ENCODE measurements at regions not wholly inside any gene's neighbourhood (a gene's known extent, or its start where the extent isn't known, plus 50 kb on each side); places are given as distances from the start of the nearest gene placed in this dataset.

DNA sequence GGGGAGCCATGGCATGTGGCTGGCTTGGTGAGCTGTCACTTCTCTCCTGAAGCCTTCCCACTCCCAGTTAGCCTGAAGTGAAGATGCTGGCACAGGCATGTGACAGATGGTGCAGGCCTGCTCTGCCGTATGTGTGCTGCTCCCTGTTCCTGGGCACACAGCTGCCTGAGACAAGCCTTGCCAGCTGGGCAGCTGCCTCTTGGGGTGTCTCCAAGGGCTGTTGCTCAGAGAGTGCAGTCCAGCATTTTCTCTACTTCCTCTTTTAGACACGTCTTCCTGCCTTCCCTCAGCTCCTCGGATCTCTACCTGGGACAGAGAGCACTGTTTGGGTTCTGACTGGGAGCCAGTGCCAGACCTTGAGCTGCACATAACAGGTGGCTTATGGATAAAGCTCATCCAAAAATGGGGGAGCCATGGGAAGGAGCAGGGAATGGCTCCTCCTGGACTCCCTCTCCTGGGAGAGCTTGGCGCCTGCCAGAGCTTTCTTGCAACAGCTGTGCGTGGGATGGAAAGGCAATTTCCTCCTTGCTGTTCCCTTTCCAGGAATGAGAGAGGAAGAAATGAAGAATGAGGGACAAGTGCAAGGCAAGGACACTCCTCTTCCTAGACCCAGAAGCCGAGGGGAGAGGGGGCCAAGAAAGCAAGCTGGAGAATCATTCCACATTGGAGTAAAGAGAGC, 132.9 kb downstream of the MSL3 start:
- ChIA-PET CTCF (no interaction called here), POLR2A (no interaction called here)
- Histone ChIP-seq H3K4me2 (replicated peaks; ENCODE audit: low read depth, low read length, poor library complexity, severe bottlenecking) (no peak overlapping the region), H3K27ac (ENCODE audit: low read length in 2 of 2) (no peak overlapping the region), H3K27me3 (replicated peaks in 1 of 4; ENCODE audit: control extremely low read depth in 1 of 4, control insufficient read depth in 3 of 4, insufficient read depth in 4 of 4, low read length in 3 of 4) (no peaks in the 10 kb centered on the region), H4K20me1 (ENCODE audit: control insufficient read depth, insufficient read depth, low read length, poor library complexity, severe bottlenecking) (no peaks in the 10 kb centered on the region), H3K9me3 (ENCODE audit: control extremely low read depth in 1 of 3, control insufficient read depth in 2 of 3, insufficient read depth in 1 of 3, low read length in 2 of 3) (no peaks in the 10 kb centered on the region), H2AFZ (ENCODE audit: insufficient read depth, low read depth, low read length, poor library complexity, severe bottlenecking) (no peak overlapping the region), H3K9ac (ENCODE audit: low read length) (no peak overlapping the region), H3K79me2 (ENCODE audit: control insufficient read depth, insufficient read depth, low read length) (no peaks in the 10 kb centered on the region), H3K4me1 (ENCODE audit: control insufficient read depth in 2 of 2, insufficient read depth in 2 of 2, low read length in 2 of 2) (no peaks in the 10 kb centered on the region), H3K4me3 (ENCODE audit: control extremely low read depth in 1 of 5, extremely low read depth in 1 of 5, insufficient read depth in 1 of 5, low read depth in 2 of 5, low read length in 4 of 5) (no peak overlapping the region), H3K36me3 (replicated peaks in 1 of 2; ENCODE audit: control extremely low read depth in 1 of 2, control insufficient read depth in 1 of 2, extremely low read depth in 1 of 2, insufficient read depth in 2 of 2, low read length in 1 of 2) (no peaks in the 10 kb centered on the region)
- WGBS (ENCODE audit: insufficient coverage): 0% methylated on average over 2 of the region's 6 CpGs
- no peaks in the 10 kb centered on the region for H3K4me1 Mint-ChIP-seq
- H3K27me3 Mint-ChIP-seq: peaks cover 3% of the 10 kb centered on the region
- H3K27ac Mint-ChIP-seq: no peak overlapping the region
- no peak for TF ChIP-seq EZH2 (IDR thresholded peaks at IDR 0.05; ENCODE audit: borderline replicate concordance, insufficient read depth, low read depth, low read length, poor library complexity, severe bottlenecking)
- TF ChIP-seq, protein P1, sequence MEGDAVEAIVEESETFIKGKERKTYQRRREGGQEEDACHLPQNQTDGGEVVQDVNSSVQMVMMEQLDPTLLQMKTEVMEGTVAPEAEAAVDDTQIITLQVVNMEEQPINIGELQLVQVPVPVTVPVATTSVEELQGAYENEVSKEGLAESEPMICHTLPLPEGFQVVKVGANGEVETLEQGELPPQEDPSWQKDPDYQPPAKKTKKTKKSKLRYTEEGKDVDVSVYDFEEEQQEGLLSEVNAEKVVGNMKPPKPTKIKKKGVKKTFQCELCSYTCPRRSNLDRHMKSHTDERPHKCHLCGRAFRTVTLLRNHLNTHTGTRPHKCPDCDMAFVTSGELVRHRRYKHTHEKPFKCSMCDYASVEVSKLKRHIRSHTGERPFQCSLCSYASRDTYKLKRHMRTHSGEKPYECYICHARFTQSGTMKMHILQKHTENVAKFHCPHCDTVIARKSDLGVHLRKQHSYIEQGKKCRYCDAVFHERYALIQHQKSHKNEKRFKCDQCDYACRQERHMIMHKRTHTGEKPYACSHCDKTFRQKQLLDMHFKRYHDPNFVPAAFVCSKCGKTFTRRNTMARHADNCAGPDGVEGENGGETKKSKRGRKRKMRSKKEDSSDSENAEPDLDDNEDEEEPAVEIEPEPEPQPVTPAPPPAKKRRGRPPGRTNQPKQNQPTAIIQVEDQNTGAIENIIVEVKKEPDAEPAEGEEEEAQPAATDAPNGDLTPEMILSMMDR (IDR thresholded peaks at IDR 0.05): no peak
- no peak for ATAC-seq (ENCODE audit: low read depth)
- no peak for DNase-seq
- intact Hi-C loops (cut with micrococcal nuclease): no loop called here
- H3K4me3 Mint-ChIP-seq: no peak overlapping the region
- H3K9me3 Mint-ChIP-seq (ENCODE audit: insufficient read depth): no peaks in the 10 kb centered on the region

DNA sequence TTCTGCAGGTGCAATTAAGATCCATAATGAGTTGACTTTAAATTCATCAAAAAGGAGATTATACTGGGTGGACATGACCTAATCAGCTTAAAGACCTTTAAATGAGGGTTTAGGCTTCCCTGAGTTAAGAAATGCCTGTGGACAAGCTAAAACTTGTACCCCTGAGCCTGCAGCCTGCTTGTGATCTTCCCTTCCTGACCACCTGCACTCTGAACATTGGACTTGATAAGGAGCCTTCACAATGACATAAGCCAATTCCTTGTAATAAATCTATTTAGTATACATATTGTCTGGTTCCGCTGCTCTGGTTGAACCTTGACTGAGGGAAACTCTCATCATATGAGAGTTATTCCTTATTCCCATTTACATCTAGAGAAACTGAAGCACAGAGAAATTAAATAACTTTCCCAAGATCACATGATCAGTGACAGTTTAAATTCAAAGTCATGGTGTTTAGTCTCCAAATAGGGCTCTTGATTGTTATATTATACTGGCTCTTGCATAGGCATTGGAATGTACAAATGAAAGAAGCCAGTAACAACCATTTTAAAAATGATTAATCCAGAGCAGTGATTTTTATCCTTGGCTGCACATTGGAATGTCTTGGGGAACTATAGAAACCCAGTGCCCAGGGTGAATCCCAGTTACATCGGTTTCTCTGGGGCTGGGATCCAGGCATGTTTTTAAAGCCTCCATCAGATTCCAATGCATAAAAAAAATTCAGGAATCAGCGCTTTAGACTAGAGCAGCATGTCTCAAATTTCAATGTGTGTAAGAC, 136.1 kb downstream of the MSL3 start:
- POLR2A ChIA-PET: no interaction called here
- H3K9me3 ChIP-seq (ENCODE audit: control extremely low read depth in 1 of 3, control insufficient read depth in 2 of 3, insufficient read depth in 1 of 3, low read length in 2 of 3): no peaks in the 10 kb centered on the region
- no peak for TF ChIP-seq EZH2 (IDR thresholded peaks at IDR 0.05; ENCODE audit: borderline replicate concordance, insufficient read depth, low read depth, low read length, poor library complexity, severe bottlenecking)
- ATAC-seq (ENCODE audit: low read depth) (no peak), DNase-seq (no peak)
- Mint-ChIP-seq H3K4me1 (no peaks in the 10 kb centered on the region), H3K4me3 (no peak overlapping the region), H3K27ac (no peak overlapping the region), H3K27me3 (peaks cover 3% of the 10 kb centered on the region), H3K9me3 (ENCODE audit: insufficient read depth) (no peaks in the 10 kb centered on the region)
- WGBS (ENCODE audit: insufficient coverage): no CpG with 5 or more reads among the region's 3 CpGs
- intact Hi-C loops (cut with micrococcal nuclease): no loop called here
- no peak overlapping the region for H3K4me3 ChIP-seq (ENCODE audit: control extremely low read depth in 1 of 5, extremely low read depth in 1 of 5, insufficient read depth in 1 of 5, low read depth in 2 of 5, low read length in 4 of 5)
- H4K20me1 ChIP-seq (ENCODE audit: control insufficient read depth, insufficient read depth, low read length, poor library complexity, severe bottlenecking): no peaks in the 10 kb centered on the region
- no peak overlapping the region for H3K4me2 ChIP-seq (replicated peaks; ENCODE audit: low read depth, low read length, poor library complexity, severe bottlenecking)
- H3K27me3 ChIP-seq (replicated peaks in 1 of 4; ENCODE audit: control extremely low read depth in 1 of 4, control insufficient read depth in 3 of 4, insufficient read depth in 4 of 4, low read length in 3 of 4): no peaks in the 10 kb centered on the region
- no peak overlapping the region for H3K27ac ChIP-seq (ENCODE audit: low read length in 2 of 2)
- H2AFZ ChIP-seq (ENCODE audit: insufficient read depth, low read depth, low read length, poor library complexity, severe bottlenecking): no peak overlapping the region
- CTCF ChIA-PET: no interaction called here
- no peaks in the 10 kb centered on the region for H3K79me2 ChIP-seq (ENCODE audit: control insufficient read depth, insufficient read depth, low read length)
- H3K9ac ChIP-seq (ENCODE audit: low read length): no peak overlapping the region
- no peaks in the 10 kb centered on the region for H3K36me3 ChIP-seq (replicated peaks in 1 of 2; ENCODE audit: control extremely low read depth in 1 of 2, control insufficient read depth in 1 of 2, extremely low read depth in 1 of 2, insufficient read depth in 2 of 2, low read length in 1 of 2)
- H3K4me1 ChIP-seq (ENCODE audit: control insufficient read depth in 2 of 2, insufficient read depth in 2 of 2, low read length in 2 of 2): no peaks in the 10 kb centered on the region
